B cell (primary cell): ENCODE measurements at regions not wholly inside any gene's neighbourhood (a gene's known extent, or its start where the extent isn't known, plus 50 kb on each side); places are given as distances from the start of the nearest gene placed in this dataset.

Experiments
- EZH2 ChIP-seq: IDR thresholded peaks from 2 replicates; pipeline ENCODE4 v1.6.1; 2012; ENCODE audit warnings: borderline replicate concordance, low read depth, mild to moderate bottlenecking, moderate library complexity, low read length; ENCODE audit not compliant: insufficient read depth, poor library complexity, severe bottlenecking
- TF ChIP-seq, protein P1 (sequence below): fragments of 200-600 bp; IDR thresholded peaks from one replicate; pipeline ENCODE4 v1.8.0; 2022; ENCODE audit warnings: antibody characterized with exemption, mild to moderate bottlenecking

- TF ChIP-seq, protein P1, sequence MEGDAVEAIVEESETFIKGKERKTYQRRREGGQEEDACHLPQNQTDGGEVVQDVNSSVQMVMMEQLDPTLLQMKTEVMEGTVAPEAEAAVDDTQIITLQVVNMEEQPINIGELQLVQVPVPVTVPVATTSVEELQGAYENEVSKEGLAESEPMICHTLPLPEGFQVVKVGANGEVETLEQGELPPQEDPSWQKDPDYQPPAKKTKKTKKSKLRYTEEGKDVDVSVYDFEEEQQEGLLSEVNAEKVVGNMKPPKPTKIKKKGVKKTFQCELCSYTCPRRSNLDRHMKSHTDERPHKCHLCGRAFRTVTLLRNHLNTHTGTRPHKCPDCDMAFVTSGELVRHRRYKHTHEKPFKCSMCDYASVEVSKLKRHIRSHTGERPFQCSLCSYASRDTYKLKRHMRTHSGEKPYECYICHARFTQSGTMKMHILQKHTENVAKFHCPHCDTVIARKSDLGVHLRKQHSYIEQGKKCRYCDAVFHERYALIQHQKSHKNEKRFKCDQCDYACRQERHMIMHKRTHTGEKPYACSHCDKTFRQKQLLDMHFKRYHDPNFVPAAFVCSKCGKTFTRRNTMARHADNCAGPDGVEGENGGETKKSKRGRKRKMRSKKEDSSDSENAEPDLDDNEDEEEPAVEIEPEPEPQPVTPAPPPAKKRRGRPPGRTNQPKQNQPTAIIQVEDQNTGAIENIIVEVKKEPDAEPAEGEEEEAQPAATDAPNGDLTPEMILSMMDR = no peak
- TF ChIP-seq EZH2 = no peak
Observed at GRCh38 chr9:26266146-26266793, 588.0 kb upstream of the TUSC1 start.
